ENCODE measurements at regions not wholly inside any gene's neighbourhood (a gene's known extent, or its start where the extent isn't known, plus 50 kb on each side); places are given as distances from the start of the nearest gene placed in this dataset.

DNA sequence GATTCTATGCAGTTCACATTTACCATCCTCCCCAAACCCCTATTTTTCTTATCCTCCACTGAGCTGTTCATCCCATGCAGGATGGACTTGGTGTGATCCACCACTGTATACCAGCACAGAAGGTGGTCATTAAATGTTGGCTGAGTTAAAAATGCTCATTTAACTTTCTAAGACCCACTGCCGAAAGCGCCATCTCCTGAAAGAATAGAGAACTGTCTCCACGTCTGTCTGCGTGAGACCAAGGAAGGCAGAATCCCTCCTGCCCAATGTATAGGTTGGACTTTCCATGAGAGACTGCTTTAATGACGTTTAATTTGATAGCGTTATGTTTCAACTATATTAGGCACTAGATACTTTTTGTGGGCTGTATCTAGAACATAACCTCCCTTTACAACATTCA lies 124.3 kb downstream of the GPAM start:
- TF ChIP-seq, protein P1, sequence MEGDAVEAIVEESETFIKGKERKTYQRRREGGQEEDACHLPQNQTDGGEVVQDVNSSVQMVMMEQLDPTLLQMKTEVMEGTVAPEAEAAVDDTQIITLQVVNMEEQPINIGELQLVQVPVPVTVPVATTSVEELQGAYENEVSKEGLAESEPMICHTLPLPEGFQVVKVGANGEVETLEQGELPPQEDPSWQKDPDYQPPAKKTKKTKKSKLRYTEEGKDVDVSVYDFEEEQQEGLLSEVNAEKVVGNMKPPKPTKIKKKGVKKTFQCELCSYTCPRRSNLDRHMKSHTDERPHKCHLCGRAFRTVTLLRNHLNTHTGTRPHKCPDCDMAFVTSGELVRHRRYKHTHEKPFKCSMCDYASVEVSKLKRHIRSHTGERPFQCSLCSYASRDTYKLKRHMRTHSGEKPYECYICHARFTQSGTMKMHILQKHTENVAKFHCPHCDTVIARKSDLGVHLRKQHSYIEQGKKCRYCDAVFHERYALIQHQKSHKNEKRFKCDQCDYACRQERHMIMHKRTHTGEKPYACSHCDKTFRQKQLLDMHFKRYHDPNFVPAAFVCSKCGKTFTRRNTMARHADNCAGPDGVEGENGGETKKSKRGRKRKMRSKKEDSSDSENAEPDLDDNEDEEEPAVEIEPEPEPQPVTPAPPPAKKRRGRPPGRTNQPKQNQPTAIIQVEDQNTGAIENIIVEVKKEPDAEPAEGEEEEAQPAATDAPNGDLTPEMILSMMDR (IDR thresholded peaks at IDR 0.05) = no peak
- Histone ChIP-seq H3K4me3 (no peak overlapping the region), H3K27me3 (replicated peaks; ENCODE audit: insufficient read depth) (no peaks in the 10 kb centered on the region), H3K27ac (no peak overlapping the region), H3K4me1 (ENCODE audit: control insufficient read depth in 1 of 2, low read depth in 2 of 2) (no peaks in the 10 kb centered on the region), H3K36me3 (no peaks in the 10 kb centered on the region), H3K9me3 (no peaks in the 10 kb centered on the region)
- ATAC-seq (ENCODE audit: insufficient number of reproducible peaks, low FRiP score, low read depth) (no peak), DNase-seq (ENCODE audit: low spot score) (no peak)

DNA sequence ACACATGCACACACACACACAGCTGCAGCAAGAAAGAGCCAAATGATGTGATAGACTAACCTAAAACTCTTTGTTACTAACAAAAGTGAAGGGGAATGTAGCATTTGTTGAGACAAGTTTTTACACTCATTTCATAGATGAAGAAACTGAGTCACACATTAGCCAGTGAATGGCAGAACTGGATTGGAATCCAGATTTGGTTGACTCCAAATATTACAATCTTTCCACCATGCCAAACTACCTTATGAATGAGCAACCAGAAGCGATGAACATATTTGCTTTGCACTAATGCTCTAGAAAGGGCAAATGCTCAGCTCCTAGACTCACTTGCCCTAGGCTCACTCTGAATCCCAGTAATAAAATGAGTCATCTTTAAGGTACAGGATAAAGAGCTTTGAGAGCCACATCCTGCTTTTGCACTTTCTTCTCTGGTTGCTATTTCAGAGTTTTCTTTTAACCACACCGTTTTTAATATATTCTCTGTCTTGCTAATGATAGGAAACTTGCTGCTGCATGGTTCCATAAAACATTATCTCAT lies 111.9 kb downstream of the GPAM start:
- Histone ChIP-seq H3K4me1 (ENCODE audit: control insufficient read depth in 1 of 2, low read depth in 2 of 2) (no peaks in the 10 kb centered on the region), H3K27me3 (replicated peaks; ENCODE audit: insufficient read depth) (no peaks in the 10 kb centered on the region), H3K36me3 (no peaks in the 10 kb centered on the region), H3K9me3 (no peaks in the 10 kb centered on the region), H3K27ac (no peak overlapping the region), H3K4me3 (no peak overlapping the region)
- TF ChIP-seq, protein P1 (IDR thresholded peaks at IDR 0.05) = no peak
- DNase-seq (ENCODE audit: low spot score) (no peak), ATAC-seq (ENCODE audit: insufficient number of reproducible peaks, low FRiP score, low read depth) (no peak)

DNA sequence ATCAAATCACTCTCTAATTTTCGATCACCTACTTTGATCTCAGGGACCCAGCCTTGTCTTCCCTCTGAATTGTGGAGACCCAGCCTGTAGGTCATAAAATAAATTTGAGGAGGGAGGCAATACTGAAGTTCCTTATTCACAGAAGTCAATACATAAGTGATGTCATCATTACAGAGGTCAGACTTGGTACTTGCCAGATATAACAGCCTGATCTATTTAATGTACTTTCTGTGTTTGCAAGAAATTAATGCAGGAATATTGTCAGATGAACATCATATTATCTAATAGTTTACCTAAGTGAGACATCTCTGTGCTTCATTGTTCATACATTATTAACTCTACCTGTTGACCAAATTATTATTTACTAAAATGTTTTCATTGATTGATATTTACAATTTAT lies 105.6 kb downstream of the GPAM start:
- TF ChIP-seq, protein P1 (IDR thresholded peaks at IDR 0.05) = no peak
- Histone ChIP-seq H3K27me3 (replicated peaks; ENCODE audit: insufficient read depth) (no peaks in the 10 kb centered on the region), H3K36me3 (no peaks in the 10 kb centered on the region), H3K27ac (no peak overlapping the region), H3K4me1 (ENCODE audit: control insufficient read depth in 1 of 2, low read depth in 2 of 2) (no peaks in the 10 kb centered on the region), H3K4me3 (no peak overlapping the region), H3K9me3 (no peaks in the 10 kb centered on the region)
- ATAC-seq (ENCODE audit: insufficient number of reproducible peaks, low FRiP score, low read depth) (no peak), DNase-seq (ENCODE audit: low spot score) (no peak)

DNA sequence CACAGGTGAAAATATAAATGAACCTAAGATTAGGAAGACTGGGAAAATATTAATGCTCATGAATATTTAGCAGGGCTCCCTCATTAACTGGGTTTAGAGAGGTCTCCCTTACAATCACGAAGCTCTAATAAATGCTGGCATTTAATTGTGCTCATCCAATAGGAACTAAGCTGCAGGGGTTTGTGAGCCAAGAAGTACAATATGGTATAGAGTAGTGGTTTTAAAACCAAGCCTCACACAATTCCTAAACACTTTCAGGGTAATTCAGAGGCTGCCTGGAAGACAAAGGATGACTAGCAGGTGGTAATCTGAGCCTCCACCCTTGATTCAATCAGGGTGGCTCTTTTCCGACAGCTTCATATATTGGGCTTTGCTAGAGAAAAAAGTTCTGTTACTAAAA lies 103.3 kb downstream of the GPAM start:
- ATAC-seq (ENCODE audit: insufficient number of reproducible peaks, low FRiP score, low read depth) (no peak), DNase-seq (ENCODE audit: low spot score) (no peak)
- Histone ChIP-seq H3K36me3 (no peaks in the 10 kb centered on the region), H3K4me3 (no peak overlapping the region), H3K27me3 (replicated peaks; ENCODE audit: insufficient read depth) (no peaks in the 10 kb centered on the region), H3K9me3 (no peaks in the 10 kb centered on the region), H3K27ac (no peak overlapping the region), H3K4me1 (ENCODE audit: control insufficient read depth in 1 of 2, low read depth in 2 of 2) (no peaks in the 10 kb centered on the region)
- TF ChIP-seq, protein P1 (IDR thresholded peaks at IDR 0.05) = no peak

DNA sequence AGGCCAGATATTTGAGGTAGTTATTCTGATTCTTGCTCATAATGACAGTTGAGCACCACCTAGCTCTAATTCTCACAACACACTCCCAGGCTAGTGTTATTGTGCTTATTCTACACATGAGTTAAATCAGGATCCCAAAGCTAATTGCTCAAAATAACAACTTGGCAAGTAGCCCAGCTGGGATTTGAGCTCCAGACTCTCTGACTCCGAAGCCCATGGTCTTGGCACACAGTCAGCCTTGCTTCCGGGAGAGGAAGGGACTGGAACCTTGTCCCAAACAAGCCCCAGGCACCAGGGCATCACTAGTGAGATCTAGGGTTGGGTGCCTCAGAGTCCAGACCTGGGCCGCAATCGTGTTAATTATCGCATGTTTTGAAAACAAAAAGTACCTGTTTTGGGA lies 101.4 kb downstream of the GPAM start:
- TF ChIP-seq, protein P1 (IDR thresholded peaks at IDR 0.05) = no peak
- no peaks in the 10 kb centered on the region for H3K9me3 ChIP-seq
- no peak overlapping the region for H3K27ac ChIP-seq
- H3K4me1 ChIP-seq (ENCODE audit: control insufficient read depth in 1 of 2, low read depth in 2 of 2) = no peaks in the 10 kb centered on the region
- DNase-seq (ENCODE audit: low spot score) (no peak), ATAC-seq (ENCODE audit: insufficient number of reproducible peaks, low FRiP score, low read depth) (no peak)
- H3K36me3 ChIP-seq = no peaks in the 10 kb centered on the region
- no peaks in the 10 kb centered on the region for H3K27me3 ChIP-seq (replicated peaks; ENCODE audit: insufficient read depth)
- H3K4me3 ChIP-seq = no peak overlapping the region
